Testis (tissue), 2 donors: ENCODE measurements at regions not wholly inside any gene's neighbourhood (a gene's known extent, or its start where the extent isn't known, plus 50 kb on each side); places are given as distances from the start of the nearest gene placed in this dataset.

Source experiments
- CTCF ChIP-seq, 3 experiments: fragments of 450-650 bp in 2 of 3; fragments of 200-600 bp in 1 of 3; sonication (generic) in 1 of 3; IDR thresholded peaks; one replicate each; pipeline ENCODE4 v1.5.1; 2016 to 2019; ENCODE audit warnings: antibody characterized with exemption in 3 of 3, mild to moderate bottlenecking in 2 of 3, moderate library complexity in 1 of 3
- POLR2A ChIP-seq: fragments of 450-650 bp; IDR thresholded peaks from one replicate; pipeline ENCODE4 v1.6.1; 2017; ENCODE audit warnings: antibody characterized with exemption, mild to moderate bottlenecking, moderate library complexity

GRCh38 chr12:60333461-60333860 is 737.6 kb downstream of the SLC16A7 start:
- TF ChIP-seq CTCF (IDR thresholded peaks at IDR 0.05), result no peak
- TF ChIP-seq POLR2A, result no peak
